HG02885 (cell line): ENCODE measurements at regions not wholly inside any gene's neighbourhood (a gene's known extent, or its start where the extent isn't known, plus 50 kb on each side); places are given as distances from the start of the nearest gene placed in this dataset.
"Not testable (repeated sequence)": the region's sequence is repeated elsewhere in the genome, so short reads cannot be mapped to it uniquely, and the experiment has no call there.

Experiments used
- ATAC-seq: cut with Tn5 transposase; IDR thresholded peaks from one replicate; pipeline ENCODE4 v1.9.1; 2021; ENCODE audit warnings: mild to moderate bottlenecking; ENCODE audit not compliant: unreplicated experiment, poor library complexity

DNA sequence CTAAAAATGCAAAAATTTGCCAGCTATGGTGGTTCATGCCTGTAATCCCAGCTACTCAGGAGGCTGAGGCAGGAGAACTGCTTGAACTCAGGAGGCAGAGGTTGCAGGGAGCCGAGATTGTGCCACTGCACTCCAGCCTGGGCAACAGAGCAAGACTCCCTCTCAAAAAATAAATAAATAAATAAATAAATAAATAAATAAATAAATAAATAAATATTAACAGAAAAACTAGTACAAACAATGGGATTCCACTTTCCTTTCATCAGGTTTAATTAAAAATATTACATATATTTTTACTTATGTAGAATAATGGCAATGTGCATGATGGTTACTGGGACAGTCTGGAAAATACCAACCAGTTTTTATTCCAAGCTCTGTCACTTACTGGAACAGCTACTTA lies 897.5 kb downstream of the PLOD2 start:
- ATAC-seq: not testable (repeated sequence)

DNA sequence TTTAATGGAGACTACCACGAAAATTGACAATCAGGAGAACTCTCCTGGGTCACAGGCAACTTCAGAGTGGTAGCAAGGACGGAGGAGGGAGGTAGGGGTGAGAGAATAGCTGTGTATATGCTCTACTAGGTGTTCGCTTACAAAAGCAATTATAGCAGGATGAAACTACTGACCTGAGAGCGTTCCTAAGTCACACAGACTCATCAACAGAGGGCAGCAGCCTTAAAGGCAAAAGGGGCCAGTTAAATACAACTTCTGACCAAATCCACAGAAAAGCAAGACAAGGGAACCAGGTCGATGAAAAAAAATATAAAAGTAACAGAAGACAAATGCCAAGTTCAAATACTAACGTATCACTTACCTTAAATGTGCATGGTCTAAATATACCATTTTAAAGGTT lies 894.6 kb downstream of the PLOD2 start:
- no peak for ATAC-seq

DNA sequence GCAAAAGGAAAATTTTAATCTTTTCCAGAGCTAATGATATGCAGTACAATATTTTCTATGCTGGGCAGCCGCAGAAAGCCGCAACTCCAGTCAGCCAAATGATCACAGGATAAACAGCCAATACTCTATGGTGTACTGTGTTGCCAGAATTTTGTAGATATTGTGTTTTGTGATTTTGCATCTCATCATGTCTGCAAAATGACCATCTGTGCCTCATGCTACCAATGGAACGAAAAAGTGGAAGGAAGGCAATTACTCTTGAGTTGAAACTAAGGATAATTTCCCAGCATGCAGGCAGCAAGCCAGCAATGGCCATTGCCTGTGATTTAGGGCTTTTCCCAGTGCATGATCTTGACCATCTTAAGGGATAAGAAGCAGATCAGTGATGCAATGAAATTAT lies 891.9 kb downstream of the PLOD2 start:
- no peak for ATAC-seq

- ATAC-seq: no peak
Measured at GRCh38 chr3:145272684-145273083, 888.3 kb downstream of the PLOD2 start.

- ATAC-seq: no peak
Measured at GRCh38 chr3:145282505-145282904, 878.5 kb downstream of the PLOD2 start.

GRCh38 chr3:145286937-145287336 lies 874.0 kb downstream of the PLOD2 start:
- peak; percentile 56 for ATAC-seq

- no peak for ATAC-seq
Measured at GRCh38 chr3:145290010-145290409, 871.0 kb downstream of the PLOD2 start.

GRCh38 chr3:145294572-145294971 lies 866.4 kb downstream of the PLOD2 start:
- no peak for ATAC-seq

DNA sequence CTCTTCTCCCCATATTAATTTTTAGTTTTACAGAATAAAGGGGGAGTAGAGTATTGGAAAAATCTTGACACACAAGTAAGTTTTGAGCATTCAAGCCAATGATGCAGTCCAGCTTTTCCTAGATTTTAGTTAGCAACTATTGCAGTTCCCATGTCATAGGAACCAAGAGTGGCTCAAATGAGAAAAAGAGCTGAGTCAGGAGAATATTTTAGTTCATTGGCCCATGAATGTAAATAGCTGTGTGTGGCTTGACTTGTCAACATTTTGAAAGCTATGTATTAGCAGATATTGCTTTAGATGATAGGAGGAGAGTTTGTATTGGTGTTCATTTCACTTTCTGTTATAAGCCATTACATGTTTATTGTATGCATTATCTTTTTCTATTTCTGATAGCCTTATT lies 853.7 kb downstream of the PLOD2 start:
- no peak for ATAC-seq

- no peak for ATAC-seq
Measured at GRCh38 chr3:145313751-145314150, 847.2 kb downstream of the PLOD2 start.

DNA sequence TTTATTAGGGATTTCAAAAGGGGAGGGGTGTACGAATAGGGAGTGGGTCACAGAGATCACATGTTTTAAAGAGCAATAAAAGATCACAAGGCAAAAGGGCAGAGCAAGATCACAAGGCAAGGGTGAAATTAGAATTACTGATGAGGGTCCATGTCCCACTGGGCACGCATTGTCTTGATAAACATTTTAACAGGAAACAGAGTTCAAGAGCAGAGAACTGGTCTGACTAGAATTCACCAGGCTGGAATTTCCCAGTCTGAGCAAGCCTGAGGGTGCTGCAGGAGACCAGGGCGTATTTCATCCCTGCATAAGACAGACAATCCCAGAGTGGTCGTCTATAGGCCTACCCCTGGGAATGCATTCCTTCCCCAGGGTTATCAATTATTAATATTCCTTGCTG lies 844.7 kb downstream of the PLOD2 start:
- ATAC-seq: not testable (repeated sequence)

DNA sequence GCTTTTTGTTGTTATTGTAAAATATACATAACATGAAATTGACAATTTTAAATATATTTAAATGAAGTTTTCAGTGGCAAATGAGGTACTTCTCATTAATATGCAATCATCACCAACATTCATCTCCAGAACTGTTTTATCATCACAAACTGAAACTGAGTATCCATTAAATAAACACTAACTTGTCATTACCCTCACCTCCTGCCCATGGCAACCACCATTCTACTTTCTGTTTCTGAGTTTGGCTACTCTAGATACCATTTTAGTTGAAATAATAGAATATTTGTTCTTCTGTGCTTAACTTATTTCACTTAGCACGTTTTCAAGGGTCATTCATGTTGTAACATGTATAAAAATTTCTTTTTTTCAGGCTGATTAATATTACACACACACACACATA lies 834.3 kb downstream of the PLOD2 start:
- no peak for ATAC-seq

GRCh38 chr3:145333427-145333826 lies 827.6 kb downstream of the PLOD2 start:
- not testable (repeated sequence) for ATAC-seq

GRCh38 chr3:145333931-145334330 lies 827.1 kb downstream of the PLOD2 start:
- no peak for ATAC-seq

DNA sequence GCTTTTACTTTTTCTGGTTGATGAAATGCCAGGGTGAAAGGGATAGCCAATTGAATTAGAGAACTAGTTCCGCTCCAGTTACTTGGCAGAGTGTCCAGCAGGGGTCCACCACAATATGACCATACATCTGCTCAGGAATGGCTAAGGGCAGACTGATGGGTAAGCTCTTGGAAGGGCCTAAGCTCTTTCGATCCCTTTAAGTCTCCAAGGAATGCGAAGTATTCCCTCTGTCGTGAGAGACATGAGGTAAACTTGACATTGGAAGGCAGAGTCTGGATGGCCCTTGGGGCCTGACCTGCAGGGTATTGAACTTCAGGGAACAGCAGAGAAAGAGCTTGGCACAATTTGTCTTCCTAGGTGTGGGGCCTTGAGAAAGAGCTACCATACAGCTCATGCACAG lies 805.8 kb downstream of the PLOD2 start:
- ATAC-seq: no peak

- no peak for ATAC-seq
Measured at GRCh38 chr3:145357453-145357852, 803.5 kb downstream of the PLOD2 start.

DNA sequence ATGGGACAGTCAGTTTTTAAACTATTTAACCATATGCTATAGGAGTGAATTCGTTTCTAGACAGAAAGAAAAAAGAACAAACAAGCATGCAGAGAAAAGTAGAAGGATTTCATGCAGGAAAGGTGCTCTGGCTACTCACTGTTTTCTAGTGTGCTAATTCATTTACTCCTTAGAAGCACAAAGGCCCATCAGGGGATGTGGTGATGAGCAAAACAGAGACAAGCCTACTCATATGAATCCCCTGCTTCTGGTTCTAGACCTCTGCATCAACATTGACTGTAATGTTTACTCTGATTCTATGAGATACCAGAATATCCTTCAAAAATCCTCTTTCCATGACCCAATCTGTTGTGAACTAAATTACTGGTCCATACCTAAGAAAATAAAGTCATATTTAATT lies 801.9 kb downstream of the PLOD2 start:
- ATAC-seq: no peak

- ATAC-seq: no peak
Measured at GRCh38 chr3:145368748-145369147, 792.2 kb downstream of the PLOD2 start.

DNA sequence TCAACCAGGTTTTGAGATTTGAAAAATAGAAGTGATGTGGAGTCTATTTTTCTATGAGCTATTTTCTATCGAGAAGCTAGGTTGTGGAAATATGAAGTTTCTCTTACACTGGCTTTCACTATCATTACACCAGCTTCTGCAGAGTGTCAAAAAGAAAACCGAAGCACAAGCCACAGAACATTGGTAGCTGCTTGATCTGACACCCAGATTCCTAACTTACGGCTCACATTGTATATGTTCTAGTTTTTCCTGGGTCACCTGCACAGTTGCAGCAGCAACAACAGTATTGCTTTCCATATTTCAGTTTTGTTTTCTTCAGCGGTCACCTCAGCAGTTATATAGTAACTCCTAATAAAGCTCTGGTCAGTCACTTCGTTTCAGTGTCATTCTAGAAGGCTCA lies 790.1 kb downstream of the PLOD2 start:
- ATAC-seq: no peak

GRCh38 chr3:145377301-145377700 lies 783.7 kb downstream of the PLOD2 start:
- no peak for ATAC-seq

DNA sequence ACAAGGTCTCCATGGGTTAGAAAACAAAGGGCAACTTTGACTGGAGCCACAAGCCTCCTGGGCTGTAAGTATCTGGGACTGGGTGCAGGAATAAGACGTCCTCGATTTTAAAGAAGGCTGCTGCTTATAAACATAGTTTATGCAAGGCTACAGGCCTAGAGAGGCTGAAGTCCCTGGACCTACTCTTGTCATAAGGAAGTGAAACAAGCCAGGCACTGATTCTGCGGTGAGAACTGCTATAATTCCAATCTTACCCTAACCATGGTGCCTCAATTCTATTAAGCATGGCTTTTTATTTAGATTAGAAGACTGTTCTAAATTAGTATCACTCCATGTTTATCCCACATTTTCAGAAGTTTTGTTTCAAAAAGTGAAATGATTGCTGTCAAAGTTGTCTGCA lies 777.6 kb downstream of the PLOD2 start:
- ATAC-seq: no peak

- ATAC-seq: no peak
Measured at GRCh38 chr3:145384307-145384706, 776.7 kb downstream of the PLOD2 start.

- ATAC-seq: no peak
Measured at GRCh38 chr3:145387211-145387610, 773.8 kb downstream of the PLOD2 start.
